H1 (cell line): ENCODE measurements at regions not wholly inside any gene's neighbourhood (a gene's known extent, or its start where the extent isn't known, plus 50 kb on each side); places are given as distances from the start of the nearest gene placed in this dataset.

Experiments used
- BACH1 ChIP-seq: IDR thresholded peaks from 2 replicates; pipeline ENCODE4 v1.6.1; 2012; ENCODE audit warnings: low read length, improper control_type of control experiment
- CBX5 ChIP-seq: fragments of 300-800, 300-1000 bp; sonication (generic); IDR thresholded peaks from 2 replicates; pipeline ENCODE4 v1.7.1; 2016; ENCODE audit warnings: antibody characterized with exemption, low read length, low read depth
- CHD7 ChIP-seq: fragments of 300-600 bp; sonication (generic); IDR thresholded peaks from 2 replicates; pipeline ENCODE4 v1.7.1; 2012; ENCODE audit warnings: low read length, moderate library complexity, mild to moderate bottlenecking, inconsistent platforms; ENCODE audit not compliant: insufficient replicate concordance
- PHF8 ChIP-seq: fragments of 200-600 bp; sonication (generic); conservative IDR thresholded peaks from 2 replicates; pipeline ENCODE4 v1.7.1; 2012; ENCODE audit warnings: low read depth, mild to moderate bottlenecking, inconsistent platforms, low read length, moderate library complexity
- POU5F1 ChIP-seq: IDR thresholded peaks from 2 replicates; pipeline ENCODE4 v1.6.1; 2011; ENCODE audit warnings: low read depth, mild to moderate bottlenecking, low read length, moderate library complexity
- RAD21 ChIP-seq, 2 experiments: IDR thresholded peaks in 1 of 2; conservative IDR thresholded peaks in 1 of 2; 2 replicates each; pipeline ENCODE4 v1.6.1; 2011; ENCODE audit warnings: low read depth in 2 of 2, low read length in 2 of 2, improper control_type of control experiment in 1 of 2, inconsistent platforms in 1 of 2, mild to moderate bottlenecking in 1 of 2, moderate library complexity in 1 of 2
- SIRT6 ChIP-seq: IDR thresholded peaks from one replicate; pipeline ENCODE4 v1.7.1; 2012; ENCODE audit warnings: low read length, inconsistent platforms
- SP2 ChIP-seq: IDR thresholded peaks from 2 replicates; pipeline ENCODE4 v1.6.1; 2012; ENCODE audit warnings: mild to moderate bottlenecking, low read length, inconsistent platforms
- TBP ChIP-seq: IDR thresholded peaks from 2 replicates; pipeline ENCODE4 v1.6.1; 2011; ENCODE audit warnings: low read depth, low read length, improper control_type of control experiment
- TEAD4 ChIP-seq: IDR thresholded peaks from 2 replicates; pipeline ENCODE4 v1.6.1; 2012; ENCODE audit warnings: low read depth, low read length, inconsistent platforms, mixed read lengths
- ZNF274 ChIP-seq: IDR thresholded peaks from 2 replicates; pipeline ENCODE4 v1.7.0; 2012; ENCODE audit warnings: low read length, borderline replicate concordance; ENCODE audit errors: extremely low read depth

GRCh38 chr6:27668442-27669294 lies 195.8 kb upstream of the ZNF184 start (continued):
- peak; percentile 20 for TF ChIP-seq CHD7
- no peak for TF ChIP-seq SIRT6
- no peak for TF ChIP-seq CBX5
- TF ChIP-seq SP2 = no peak
- peak; percentile 76 for TF ChIP-seq TEAD4
- TF ChIP-seq PHF8 = no peak
- peak; percentile 100 for TF ChIP-seq TBP
- TF ChIP-seq BACH1 = no peak
- TF ChIP-seq POU5F1 = peak; percentile 67; the same call in 1 of the 2 replicates
- no peak for TF ChIP-seq RAD21 (IDR thresholded peaks at IDR 0.05 in 1 of 2, conservative IDR thresholded peaks at IDR 0.05 in 1 of 2; ENCODE audit: low read depth in 2 of 2, low read length in 2 of 2)
- TF ChIP-seq ZNF274 = no peak
